ENCODE measurements at regions not wholly inside any gene's neighbourhood (a gene's known extent, or its start where the extent isn't known, plus 50 kb on each side); places are given as distances from the start of the nearest gene placed in this dataset.

DNA sequence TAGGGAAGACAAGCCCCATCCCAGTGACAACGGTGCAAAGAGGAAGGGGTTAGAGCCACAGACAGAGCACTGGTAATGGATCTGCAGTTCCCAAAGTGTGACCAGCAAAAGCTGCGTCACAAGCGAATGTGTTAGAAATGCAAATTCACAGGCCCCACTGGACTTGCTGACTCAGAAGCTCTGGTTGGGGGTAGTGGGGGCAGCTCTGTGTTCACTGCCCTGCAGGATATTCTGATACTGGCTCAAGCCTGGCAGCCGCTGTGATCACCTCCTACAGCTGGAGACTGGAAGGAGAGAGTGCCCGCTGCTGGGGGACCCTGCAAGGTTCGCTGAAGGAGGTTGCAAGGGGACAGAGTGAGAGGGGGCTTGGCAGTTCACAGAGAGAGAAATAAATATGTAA lies 179.7 kb upstream of the CDH4 start:
- Histone ChIP-seq H4K20me1 (ENCODE audit: low read depth, low read length) (no peaks in the 10 kb centered on the region), H3K4me3 (ENCODE audit: insufficient read depth, low read length, poor library complexity, severe bottlenecking) (no peak overlapping the region), H3K4me2 (ENCODE audit: low read depth, low read length, poor library complexity, severe bottlenecking) (no peak overlapping the region), H3F3A (ENCODE audit: insufficient read depth) (no peaks in the 10 kb centered on the region), H3K79me2 (ENCODE audit: insufficient read depth, low read length) (no peaks in the 10 kb centered on the region), H3K27ac (ENCODE audit: low read depth, low read length) (no peak overlapping the region), H2AFZ (ENCODE audit: low read depth, low read length, severe bottlenecking) (no peak overlapping the region), H3K36me3 (ENCODE audit: low read length) (no peaks in the 10 kb centered on the region), H3K9ac (ENCODE audit: low read length) (no peak overlapping the region), H3K27me3 (ENCODE audit: low read length) (no peaks in the 10 kb centered on the region), H3K9me3 (ENCODE audit: insufficient read depth, low read length) (no peaks in the 10 kb centered on the region), H3K9me2 (replicated peaks; ENCODE audit: insufficient read depth, low read length) (no peaks in the 10 kb centered on the region)
- no peak for TF ChIP-seq EZH2phosphoT487 (conservative IDR thresholded peaks at IDR 0.05; ENCODE audit: low read length)
- TF ChIP-seq, protein P1, sequence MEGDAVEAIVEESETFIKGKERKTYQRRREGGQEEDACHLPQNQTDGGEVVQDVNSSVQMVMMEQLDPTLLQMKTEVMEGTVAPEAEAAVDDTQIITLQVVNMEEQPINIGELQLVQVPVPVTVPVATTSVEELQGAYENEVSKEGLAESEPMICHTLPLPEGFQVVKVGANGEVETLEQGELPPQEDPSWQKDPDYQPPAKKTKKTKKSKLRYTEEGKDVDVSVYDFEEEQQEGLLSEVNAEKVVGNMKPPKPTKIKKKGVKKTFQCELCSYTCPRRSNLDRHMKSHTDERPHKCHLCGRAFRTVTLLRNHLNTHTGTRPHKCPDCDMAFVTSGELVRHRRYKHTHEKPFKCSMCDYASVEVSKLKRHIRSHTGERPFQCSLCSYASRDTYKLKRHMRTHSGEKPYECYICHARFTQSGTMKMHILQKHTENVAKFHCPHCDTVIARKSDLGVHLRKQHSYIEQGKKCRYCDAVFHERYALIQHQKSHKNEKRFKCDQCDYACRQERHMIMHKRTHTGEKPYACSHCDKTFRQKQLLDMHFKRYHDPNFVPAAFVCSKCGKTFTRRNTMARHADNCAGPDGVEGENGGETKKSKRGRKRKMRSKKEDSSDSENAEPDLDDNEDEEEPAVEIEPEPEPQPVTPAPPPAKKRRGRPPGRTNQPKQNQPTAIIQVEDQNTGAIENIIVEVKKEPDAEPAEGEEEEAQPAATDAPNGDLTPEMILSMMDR (IDR thresholded peaks at IDR 0.05; ENCODE audit: insufficient read depth, low read length, poor library complexity, severe bottlenecking), result no peak

DNA sequence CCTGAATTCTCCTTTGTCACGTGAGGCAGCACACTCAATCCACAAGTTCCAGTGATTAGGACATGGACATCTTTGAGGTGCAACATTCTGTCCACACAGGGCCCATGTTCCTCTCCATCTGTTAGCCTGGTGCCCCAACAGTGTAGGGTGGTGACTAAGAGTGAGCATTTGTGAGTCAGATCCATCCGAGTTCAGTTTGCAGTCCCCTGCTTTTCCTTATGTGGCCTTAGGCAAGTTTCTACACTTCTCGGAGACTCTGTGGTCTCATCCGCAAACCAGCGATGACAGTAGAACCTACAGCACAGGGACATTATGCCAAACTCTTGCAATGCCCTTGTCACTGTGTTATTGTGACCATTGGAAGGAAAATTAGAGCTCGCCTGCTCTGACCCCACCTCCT lies 178.7 kb upstream of the CDH4 start:
- H3K9me2 ChIP-seq (replicated peaks; ENCODE audit: insufficient read depth, low read length), result no peaks in the 10 kb centered on the region
- no peak for TF ChIP-seq EZH2phosphoT487 (conservative IDR thresholded peaks at IDR 0.05; ENCODE audit: low read length)
- TF ChIP-seq, protein P1 (IDR thresholded peaks at IDR 0.05; ENCODE audit: insufficient read depth, low read length, poor library complexity, severe bottlenecking), result no peak
- H3K27me3 ChIP-seq (ENCODE audit: low read length), result no peaks in the 10 kb centered on the region
- H3K4me3 ChIP-seq (ENCODE audit: insufficient read depth, low read length, poor library complexity, severe bottlenecking), result no peak overlapping the region
- no peak overlapping the region for H3K9ac ChIP-seq (ENCODE audit: low read length)
- no peaks in the 10 kb centered on the region for H4K20me1 ChIP-seq (ENCODE audit: low read depth, low read length)
- H3K4me2 ChIP-seq (ENCODE audit: low read depth, low read length, poor library complexity, severe bottlenecking), result no peak overlapping the region
- H3K27ac ChIP-seq (ENCODE audit: low read depth, low read length), result no peak overlapping the region
- no peaks in the 10 kb centered on the region for H3F3A ChIP-seq (ENCODE audit: insufficient read depth)
- no peak overlapping the region for H2AFZ ChIP-seq (ENCODE audit: low read depth, low read length, severe bottlenecking)
- H3K9me3 ChIP-seq (ENCODE audit: insufficient read depth, low read length), result no peaks in the 10 kb centered on the region
- H3K79me2 ChIP-seq (ENCODE audit: insufficient read depth, low read length), result no peaks in the 10 kb centered on the region
- no peaks in the 10 kb centered on the region for H3K36me3 ChIP-seq (ENCODE audit: low read length)

DNA sequence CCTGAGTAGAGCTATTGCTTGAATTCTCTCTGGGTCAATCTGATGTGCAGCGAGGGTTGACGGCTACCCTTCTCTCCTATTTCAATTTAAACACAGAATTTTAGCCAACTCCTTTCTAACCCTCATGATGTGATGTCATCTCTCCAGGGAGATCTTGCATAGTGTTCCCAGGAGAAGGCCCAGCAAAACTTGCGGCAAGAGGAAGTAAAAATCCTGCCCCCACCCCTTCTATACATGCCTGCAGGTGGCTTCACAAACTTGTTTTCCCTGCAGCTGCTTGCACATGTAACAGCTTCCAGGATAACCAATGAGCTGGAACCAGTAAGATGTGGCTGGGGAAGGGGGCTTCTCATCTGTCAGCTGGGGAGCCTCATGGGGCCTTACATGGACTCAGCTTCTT lies 169.3 kb upstream of the CDH4 start:
- H3K4me3 ChIP-seq (ENCODE audit: insufficient read depth, low read length, poor library complexity, severe bottlenecking), result no peak overlapping the region
- no peaks in the 10 kb centered on the region for H4K20me1 ChIP-seq (ENCODE audit: low read depth, low read length)
- no peak overlapping the region for H2AFZ ChIP-seq (ENCODE audit: low read depth, low read length, severe bottlenecking)
- TF ChIP-seq EZH2phosphoT487 (conservative IDR thresholded peaks at IDR 0.05; ENCODE audit: low read length), result no peak
- TF ChIP-seq, protein P1 (IDR thresholded peaks at IDR 0.05; ENCODE audit: insufficient read depth, low read length, poor library complexity, severe bottlenecking), result no peak
- no peaks in the 10 kb centered on the region for H3K79me2 ChIP-seq (ENCODE audit: insufficient read depth, low read length)
- no peak overlapping the region for H3K4me2 ChIP-seq (ENCODE audit: low read depth, low read length, poor library complexity, severe bottlenecking)
- H3K36me3 ChIP-seq (ENCODE audit: low read length), result no peaks in the 10 kb centered on the region
- no peaks in the 10 kb centered on the region for H3K9me3 ChIP-seq (ENCODE audit: insufficient read depth, low read length)
- no peaks in the 10 kb centered on the region for H3K9me2 ChIP-seq (replicated peaks; ENCODE audit: insufficient read depth, low read length)
- H3K27ac ChIP-seq (ENCODE audit: low read depth, low read length), result no peak overlapping the region
- no peak overlapping the region for H3K9ac ChIP-seq (ENCODE audit: low read length)
- H3K27me3 ChIP-seq (ENCODE audit: low read length), result no peaks in the 10 kb centered on the region
- no peaks in the 10 kb centered on the region for H3F3A ChIP-seq (ENCODE audit: insufficient read depth)

DNA sequence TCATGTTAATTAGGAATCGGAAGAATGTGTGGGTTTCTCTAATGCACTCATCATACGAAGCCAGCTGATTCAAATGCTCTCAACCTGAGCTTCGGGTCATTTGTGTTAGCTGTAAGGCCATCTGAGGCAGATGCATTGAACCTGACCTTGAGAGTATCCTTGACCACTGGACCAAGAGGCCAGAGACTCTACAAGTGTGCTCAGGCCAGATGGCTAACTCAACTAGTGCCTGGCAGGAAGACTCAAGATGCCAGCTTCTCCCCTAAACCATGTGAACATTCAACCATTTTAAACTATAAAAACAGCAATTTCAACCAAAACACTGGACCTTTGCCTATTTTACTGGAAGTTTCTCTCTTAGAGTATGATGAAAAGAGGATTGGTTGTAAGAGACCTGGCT lies 168.6 kb upstream of the CDH4 start:
- Histone ChIP-seq H3F3A (ENCODE audit: insufficient read depth) (no peaks in the 10 kb centered on the region), H3K9me2 (replicated peaks; ENCODE audit: insufficient read depth, low read length) (no peaks in the 10 kb centered on the region), H3K27me3 (ENCODE audit: low read length) (no peaks in the 10 kb centered on the region), H3K4me3 (ENCODE audit: insufficient read depth, low read length, poor library complexity, severe bottlenecking) (no peak overlapping the region), H3K9ac (ENCODE audit: low read length) (no peak overlapping the region), H3K27ac (ENCODE audit: low read depth, low read length) (no peak overlapping the region), H2AFZ (ENCODE audit: low read depth, low read length, severe bottlenecking) (no peak overlapping the region), H4K20me1 (ENCODE audit: low read depth, low read length) (no peaks in the 10 kb centered on the region), H3K36me3 (ENCODE audit: low read length) (no peaks in the 10 kb centered on the region), H3K4me2 (ENCODE audit: low read depth, low read length, poor library complexity, severe bottlenecking) (no peak overlapping the region), H3K79me2 (ENCODE audit: insufficient read depth, low read length) (no peaks in the 10 kb centered on the region), H3K9me3 (ENCODE audit: insufficient read depth, low read length) (no peaks in the 10 kb centered on the region)
- no peak for TF ChIP-seq EZH2phosphoT487 (conservative IDR thresholded peaks at IDR 0.05; ENCODE audit: low read length)
- TF ChIP-seq, protein P1 (IDR thresholded peaks at IDR 0.05; ENCODE audit: insufficient read depth, low read length, poor library complexity, severe bottlenecking), result no peak
